ENCODE measurements at regions not wholly inside any gene's neighbourhood (a gene's known extent, or its start where the extent isn't known, plus 50 kb on each side); places are given as distances from the start of the nearest gene placed in this dataset.

- H2BK12ac ChIP-seq (ENCODE audit: low read length): no peak overlapping the region
- H2AFZ ChIP-seq (ENCODE audit: low read length): no peak overlapping the region
- H3K9ac ChIP-seq (ENCODE audit: low read depth, low read length, poor library complexity): no peak overlapping the region
- H3K36me3 ChIP-seq (replicated peaks in 1 of 2; ENCODE audit: control insufficient read depth in 2 of 2, insufficient read depth in 2 of 2, low read length in 2 of 2): no peaks in the 10 kb centered on the region
- H2BK5ac ChIP-seq (ENCODE audit: low read length): no peak overlapping the region
- peaks cover 0 to 1% of the 10 kb centered on the region in 2 donors for H3K4me1 ChIP-seq (ENCODE audit: control insufficient read depth in 2 of 2, insufficient read depth in 1 of 2, low read depth in 1 of 2, low read length in 2 of 2)
- H2BK15ac ChIP-seq (ENCODE audit: low read length): no peak overlapping the region
- H3K18ac ChIP-seq (ENCODE audit: low read length): no peak overlapping the region
- no peak overlapping the region for H3K4ac ChIP-seq (ENCODE audit: low read length)
- no peaks in the 10 kb centered on the region for H3K79me1 ChIP-seq (ENCODE audit: low read depth, low read length)
- H4K91ac ChIP-seq (ENCODE audit: low read depth, low read length, poor library complexity): no peak overlapping the region
- H3K27me3 ChIP-seq (ENCODE audit: control insufficient read depth in 3 of 3, insufficient read depth in 3 of 3, low read depth in 1 of 3, low read length in 3 of 3): peaks cover 0 to 1% (median 0%) of the 10 kb centered on the region in 3 experiments
- H3K4me3 ChIP-seq (ENCODE audit: low read length in 2 of 2): no peak overlapping the region
- H3K23ac ChIP-seq (ENCODE audit: low read depth, low read length, poor library complexity): no peak overlapping the region
- H3K14ac ChIP-seq (ENCODE audit: low read length): no peak overlapping the region
- H3K27ac ChIP-seq (replicated peaks; ENCODE audit: low read length): no peak overlapping the region
- peaks cover 0 to 3% of the 10 kb centered on the region in 2 donors for H3K9me3 ChIP-seq (replicated peaks in 1 of 2; ENCODE audit: control insufficient read depth in 2 of 2, insufficient read depth in 1 of 2, low read depth in 1 of 2, low read length in 2 of 2)
- no peak overlapping the region for H2BK120ac ChIP-seq (ENCODE audit: low read depth, low read length)
- H3K4me2 ChIP-seq (ENCODE audit: insufficient read depth, low read length, poor library complexity, severe bottlenecking): no peak overlapping the region
- no peak overlapping the region for H4K8ac ChIP-seq (ENCODE audit: low read depth, low read length)
- no peak for DNase-seq (ENCODE audit: low spot score)
- H2AK5ac ChIP-seq (ENCODE audit: low read depth, low read length): no peak overlapping the region
- WGBS, 2 donors (ENCODE audit: extremely low coverage in 2 of 2, insufficient read length in 2 of 2, insufficient replicate concordance in 1 of 2): no CpG with 5 or more reads among the region's 1 CpG
Observed at GRCh38 chr1:219090607-219091006, 83.1 kb upstream of the LYPLAL1 start.

GRCh38 chr1:219092206-219092605, 81.5 kb upstream of the LYPLAL1 start:
- no CpG with 5 or more reads among the region's 1 CpG for WGBS, 2 donors (ENCODE audit: extremely low coverage in 2 of 2, insufficient read length in 2 of 2, insufficient replicate concordance in 1 of 2)
- H3K18ac ChIP-seq (ENCODE audit: low read length): no peak overlapping the region
- H2AK5ac ChIP-seq (ENCODE audit: low read depth, low read length): no peak overlapping the region
- H4K91ac ChIP-seq (ENCODE audit: low read depth, low read length, poor library complexity): no peak overlapping the region
- no peak overlapping the region for H3K23ac ChIP-seq (ENCODE audit: low read depth, low read length, poor library complexity)
- H3K79me1 ChIP-seq (ENCODE audit: low read depth, low read length): no peaks in the 10 kb centered on the region
- no peak overlapping the region for H4K8ac ChIP-seq (ENCODE audit: low read depth, low read length)
- no peak overlapping the region for H3K4ac ChIP-seq (ENCODE audit: low read length)
- H3K4me2 ChIP-seq (ENCODE audit: insufficient read depth, low read length, poor library complexity, severe bottlenecking): no peak overlapping the region
- no peak overlapping the region for H3K27ac ChIP-seq (replicated peaks; ENCODE audit: low read length)
- H3K14ac ChIP-seq (ENCODE audit: low read length): no peak overlapping the region
- no peak overlapping the region for H2BK15ac ChIP-seq (ENCODE audit: low read length)
- H2BK5ac ChIP-seq (ENCODE audit: low read length): no peak overlapping the region
- no peak for DNase-seq (ENCODE audit: low spot score)
- no peak overlapping the region for H2BK12ac ChIP-seq (ENCODE audit: low read length)
- no peak overlapping the region for H2BK120ac ChIP-seq (ENCODE audit: low read depth, low read length)
- no peak overlapping the region for H3K4me3 ChIP-seq (ENCODE audit: low read length in 2 of 2)
- H3K36me3 ChIP-seq (replicated peaks in 1 of 2; ENCODE audit: control insufficient read depth in 2 of 2, insufficient read depth in 2 of 2, low read length in 2 of 2): no peaks in the 10 kb centered on the region
- H3K9ac ChIP-seq (ENCODE audit: low read depth, low read length, poor library complexity): no peak overlapping the region
- peaks cover 0 to 1% (median 0%) of the 10 kb centered on the region in 3 experiments for H3K27me3 ChIP-seq (ENCODE audit: control insufficient read depth in 3 of 3, insufficient read depth in 3 of 3, low read depth in 1 of 3, low read length in 3 of 3)
- peaks cover 0 to 3% of the 10 kb centered on the region in 2 donors for H3K9me3 ChIP-seq (replicated peaks in 1 of 2; ENCODE audit: control insufficient read depth in 2 of 2, insufficient read depth in 1 of 2, low read depth in 1 of 2, low read length in 2 of 2)
- H2AFZ ChIP-seq (ENCODE audit: low read length): no peak overlapping the region
- peaks cover 0 to 1% of the 10 kb centered on the region in 2 donors for H3K4me1 ChIP-seq (ENCODE audit: control insufficient read depth in 2 of 2, insufficient read depth in 1 of 2, low read depth in 1 of 2, low read length in 2 of 2)

- no peak overlapping the region for H2BK5ac ChIP-seq (ENCODE audit: low read length)
- no peak overlapping the region for H3K14ac ChIP-seq (ENCODE audit: low read length)
- no peaks in the 10 kb centered on the region for H3K4me1 ChIP-seq (ENCODE audit: control insufficient read depth in 2 of 2, insufficient read depth in 1 of 2, low read depth in 1 of 2, low read length in 2 of 2)
- no peaks in the 10 kb centered on the region for H3K27me3 ChIP-seq (ENCODE audit: control insufficient read depth in 3 of 3, insufficient read depth in 3 of 3, low read depth in 1 of 3, low read length in 3 of 3)
- no peak overlapping the region for H3K9ac ChIP-seq (ENCODE audit: low read depth, low read length, poor library complexity)
- H3K9me3 ChIP-seq (replicated peaks in 1 of 2; ENCODE audit: control insufficient read depth in 2 of 2, insufficient read depth in 1 of 2, low read depth in 1 of 2, low read length in 2 of 2): no peaks in the 10 kb centered on the region
- no peaks in the 10 kb centered on the region for H3K79me1 ChIP-seq (ENCODE audit: low read depth, low read length)
- no peaks in the 10 kb centered on the region for H3K36me3 ChIP-seq (replicated peaks in 1 of 2; ENCODE audit: control insufficient read depth in 2 of 2, insufficient read depth in 2 of 2, low read length in 2 of 2)
- H3K4me2 ChIP-seq (ENCODE audit: insufficient read depth, low read length, poor library complexity, severe bottlenecking): no peak overlapping the region
- H4K8ac ChIP-seq (ENCODE audit: low read depth, low read length): no peak overlapping the region
- no peak overlapping the region for H2BK120ac ChIP-seq (ENCODE audit: low read depth, low read length)
- no peak for DNase-seq (ENCODE audit: low spot score)
- no peak overlapping the region for H4K91ac ChIP-seq (ENCODE audit: low read depth, low read length, poor library complexity)
- H3K23ac ChIP-seq (ENCODE audit: low read depth, low read length, poor library complexity): no peak overlapping the region
- no peak overlapping the region for H3K4me3 ChIP-seq (ENCODE audit: low read length in 2 of 2)
- H3K18ac ChIP-seq (ENCODE audit: low read length): no peak overlapping the region
- H2AK5ac ChIP-seq (ENCODE audit: low read depth, low read length): no peak overlapping the region
- no peak overlapping the region for H3K27ac ChIP-seq (replicated peaks; ENCODE audit: low read length)
- no CpG with 5 or more reads among the region's 1 CpG for WGBS, 2 donors (ENCODE audit: extremely low coverage in 2 of 2, insufficient read length in 2 of 2, insufficient replicate concordance in 1 of 2)
- H2AFZ ChIP-seq (ENCODE audit: low read length): no peak overlapping the region
- H3K4ac ChIP-seq (ENCODE audit: low read length): no peak overlapping the region
- H2BK15ac ChIP-seq (ENCODE audit: low read length): no peak overlapping the region
- no peak overlapping the region for H2BK12ac ChIP-seq (ENCODE audit: low read length)
Observed at GRCh38 chr1:219099307-219099706, 74.4 kb upstream of the LYPLAL1 start.

- Histone ChIP-seq H4K8ac (ENCODE audit: low read depth, low read length) (no peak overlapping the region), H3K9me3 (replicated peaks in 1 of 2; ENCODE audit: control insufficient read depth in 2 of 2, insufficient read depth in 1 of 2, low read depth in 1 of 2, low read length in 2 of 2) (no peaks in the 10 kb centered on the region), H3K4me3 (ENCODE audit: low read length in 2 of 2) (no peak overlapping the region), H2BK120ac (ENCODE audit: low read depth, low read length) (no peak overlapping the region), H2AK5ac (ENCODE audit: low read depth, low read length) (no peak overlapping the region), H3K79me1 (ENCODE audit: low read depth, low read length) (no peaks in the 10 kb centered on the region), H3K27me3 (ENCODE audit: control insufficient read depth in 3 of 3, insufficient read depth in 3 of 3, low read depth in 1 of 3, low read length in 3 of 3) (no peaks in the 10 kb centered on the region), H3K4ac (ENCODE audit: low read length) (no peak overlapping the region), H3K4me2 (ENCODE audit: insufficient read depth, low read length, poor library complexity, severe bottlenecking) (no peak overlapping the region), H3K36me3 (replicated peaks in 1 of 2; ENCODE audit: control insufficient read depth in 2 of 2, insufficient read depth in 2 of 2, low read length in 2 of 2) (no peaks in the 10 kb centered on the region), H3K18ac (ENCODE audit: low read length) (no peak overlapping the region), H3K9ac (ENCODE audit: low read depth, low read length, poor library complexity) (no peak overlapping the region), H2BK12ac (ENCODE audit: low read length) (no peak overlapping the region), H3K4me1 (ENCODE audit: control insufficient read depth in 2 of 2, insufficient read depth in 1 of 2, low read depth in 1 of 2, low read length in 2 of 2) (no peaks in the 10 kb centered on the region), H3K23ac (ENCODE audit: low read depth, low read length, poor library complexity) (no peak overlapping the region), H2AFZ (ENCODE audit: low read length) (no peak overlapping the region), H3K14ac (ENCODE audit: low read length) (no peak overlapping the region), H2BK5ac (ENCODE audit: low read length) (no peak overlapping the region), H4K91ac (ENCODE audit: low read depth, low read length, poor library complexity) (no peak overlapping the region), H3K27ac (replicated peaks; ENCODE audit: low read length) (no peak overlapping the region), H2BK15ac (ENCODE audit: low read length) (no peak overlapping the region)
- no peak for DNase-seq (ENCODE audit: low spot score)
- WGBS, 2 donors (ENCODE audit: extremely low coverage in 2 of 2, insufficient read length in 2 of 2, insufficient replicate concordance in 1 of 2): no CpG with 5 or more reads among the region's 1 CpG
Observed at GRCh38 chr1:219100059-219100458, 73.6 kb upstream of the LYPLAL1 start.
